GM18508 (cell line): ENCODE measurements at regions not wholly inside any gene's neighbourhood (a gene's known extent, or its start where the extent isn't known, plus 50 kb on each side); places are given as distances from the start of the nearest gene placed in this dataset.
"Not testable (repeated sequence)": the region's sequence is repeated elsewhere in the genome, so short reads cannot be mapped to it uniquely, and the experiment has no call there.

Source experiments
- ATAC-seq: cut with Tn5 transposase; IDR thresholded peaks from one replicate; pipeline ENCODE4 v1.9.1; 2021; ENCODE audit warnings: moderate number of reproducible peaks; ENCODE audit not compliant: insufficient read depth, unreplicated experiment

- peak; percentile 50 for ATAC-seq
These were observed 203.9 kb downstream of the SPATA31A1 start for GRCh38 chr9:39559384-39559783.

- not testable (repeated sequence) for ATAC-seq
These were observed 211.3 kb downstream of the SPATA31A1 start for GRCh38 chr9:39566782-39567181.

DNA sequence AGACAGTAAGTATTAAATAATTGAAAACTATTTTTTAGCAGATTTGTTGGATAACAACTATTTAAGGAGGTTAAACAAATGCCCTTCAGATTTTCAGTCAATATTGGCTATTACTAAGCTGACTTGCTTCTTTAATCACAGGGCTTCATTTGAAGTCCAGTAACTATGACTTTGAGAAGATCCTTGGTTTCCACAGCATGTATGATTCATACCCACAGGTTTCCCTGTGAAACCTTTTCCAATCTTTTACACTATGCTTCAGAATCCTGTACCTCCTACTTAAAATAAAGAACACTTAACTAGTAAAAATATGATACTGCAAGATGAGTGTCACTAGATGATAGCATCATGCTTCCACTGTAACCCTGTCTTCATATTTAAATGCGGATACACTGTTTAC, 211.9 kb downstream of the SPATA31A1 start:
- not testable (repeated sequence) for ATAC-seq

GRCh38 chr9:39568900-39569299, 213.4 kb downstream of the SPATA31A1 start:
- ATAC-seq: not testable (repeated sequence)

- not testable (repeated sequence) for ATAC-seq
These were observed 217.9 kb downstream of the SPATA31A1 start for GRCh38 chr9:39573024-39574022.

DNA sequence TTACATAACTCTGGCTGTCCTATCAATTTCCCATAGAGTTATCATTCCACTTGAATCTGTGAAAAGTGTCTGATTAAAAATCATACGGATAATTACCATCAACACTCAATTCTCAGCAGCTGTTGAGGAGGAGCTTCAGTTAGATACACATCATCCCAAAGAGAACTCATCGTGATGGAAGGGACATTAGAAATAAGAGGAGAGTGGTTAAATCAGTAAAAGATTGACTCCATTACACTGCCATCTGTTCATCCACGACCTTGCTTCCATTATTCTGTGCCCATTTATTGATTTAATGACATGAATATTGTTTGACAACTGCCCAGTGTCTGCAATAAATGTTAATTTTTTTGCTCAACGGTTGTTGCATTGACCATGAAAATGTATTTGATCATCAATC, 223.5 kb downstream of the SPATA31A1 start:
- ATAC-seq: not testable (repeated sequence)

DNA sequence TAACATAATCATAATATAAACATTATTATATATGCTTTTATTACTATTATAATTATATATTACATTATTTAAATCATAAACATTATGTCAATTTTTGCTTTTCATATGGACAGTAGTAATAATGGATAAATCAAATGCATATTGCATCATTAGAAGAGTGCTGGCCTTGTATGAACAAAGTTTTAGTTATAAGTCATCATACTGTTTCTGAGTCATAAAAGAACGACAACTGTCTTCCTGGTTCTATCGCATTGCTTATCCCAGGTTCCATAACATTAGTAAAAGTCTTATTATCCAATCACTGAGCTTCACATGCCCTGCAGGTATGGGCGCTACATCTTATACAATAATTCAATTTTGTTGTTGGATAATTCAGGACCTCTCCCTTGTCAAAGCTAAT, 225.8 kb downstream of the SPATA31A1 start:
- not testable (repeated sequence) for ATAC-seq

- ATAC-seq: not testable (repeated sequence)
These were observed 227.4 kb downstream of the SPATA31A1 start for GRCh38 chr9:39582677-39583412.

- ATAC-seq: not testable (repeated sequence)
These were observed 227.9 kb downstream of the SPATA31A1 start for GRCh38 chr9:39583413-39583747.

GRCh38 chr9:39585233-39585632, 229.8 kb downstream of the SPATA31A1 start:
- ATAC-seq: not testable (repeated sequence)

GRCh38 chr9:39587844-39588499, 232.5 kb downstream of the SPATA31A1 start:
- no peak for ATAC-seq

- no peak for ATAC-seq
These were observed 233.2 kb downstream of the SPATA31A1 start for GRCh38 chr9:39588500-39589137.

DNA sequence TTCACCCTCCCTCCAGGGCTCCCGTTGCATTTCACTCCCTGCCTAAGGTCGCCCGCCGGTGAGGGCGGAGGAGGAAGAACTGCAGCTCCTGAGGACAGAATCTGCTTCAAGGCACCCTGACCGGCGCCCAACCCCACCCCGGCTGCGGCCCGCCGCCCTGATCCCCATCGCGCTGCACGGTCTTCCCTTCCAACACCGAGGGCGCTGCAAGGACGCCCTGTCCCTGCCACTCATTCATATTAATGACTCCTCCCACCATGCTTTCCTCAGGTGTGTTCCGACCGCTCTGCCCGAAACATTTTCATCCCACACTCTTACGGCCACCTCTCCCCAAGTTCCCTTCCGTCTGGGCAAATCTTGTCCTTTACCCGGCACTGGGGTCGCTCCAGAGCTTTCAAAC, 248.6 kb downstream of the SPATA31A1 start:
- not testable (repeated sequence) for ATAC-seq

GRCh38 chr9:39611449-39612231, 256.2 kb downstream of the SPATA31A1 start:
- ATAC-seq: peak; percentile 95

- not testable (repeated sequence) for ATAC-seq
These were observed 261.0 kb downstream of the SPATA31A1 start for GRCh38 chr9:39616480-39616879.

- ATAC-seq: not testable (repeated sequence)
These were observed 268.6 kb downstream of the SPATA31A1 start for GRCh38 chr9:39624048-39624447.

- ATAC-seq: not testable (repeated sequence)
These were observed 276.6 kb downstream of the SPATA31A1 start for GRCh38 chr9:39632071-39632470.

- not testable (repeated sequence) for ATAC-seq
These were observed 293.6 kb downstream of the SPATA31A1 start for GRCh38 chr9:39649029-39649428.

DNA sequence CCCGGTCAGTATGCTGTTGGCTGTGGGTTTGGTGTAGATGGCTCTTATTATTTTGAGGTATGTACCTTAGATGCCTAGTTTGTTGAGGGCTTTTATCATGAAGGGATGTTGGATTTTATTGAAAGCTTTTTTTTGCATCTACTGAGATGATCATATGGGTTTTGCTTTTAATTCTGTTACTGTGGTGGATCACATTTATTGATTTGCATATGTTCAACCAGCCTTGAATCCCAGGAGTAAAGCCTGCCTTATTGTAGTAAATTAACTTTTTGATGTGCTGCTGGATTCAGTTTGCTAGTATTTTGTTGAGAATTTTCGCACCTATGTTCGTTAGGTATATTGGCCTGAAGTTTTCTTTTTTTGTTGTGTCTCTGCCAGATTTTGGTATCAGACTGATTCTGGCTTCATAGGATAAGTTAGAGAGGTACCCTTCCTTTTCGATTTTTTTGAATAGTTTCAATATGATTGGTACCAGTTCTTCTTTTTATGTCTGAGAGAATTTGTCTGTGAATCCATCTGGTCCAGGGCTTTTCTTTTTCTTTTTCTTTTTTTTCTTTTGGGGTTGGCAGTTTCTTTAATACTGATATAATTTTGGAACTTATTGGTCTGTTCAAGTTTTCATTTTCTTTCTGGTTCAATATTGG, 301.6 kb downstream of the SPATA31A1 start:
- peak; percentile 72 for ATAC-seq
